GM23248 (cell line): ENCODE measurements at regions not wholly inside any gene's neighbourhood (a gene's known extent, or its start where the extent isn't known, plus 50 kb on each side); places are given as distances from the start of the nearest gene placed in this dataset.

Experiments used
- EZH2 ChIP-seq: fragments of 200-600 bp; sonication (generic); IDR thresholded peaks from 2 replicates; pipeline ENCODE4 v1.6.1; 2018; ENCODE audit warnings: antibody characterized with exemption, mild to moderate bottlenecking; ENCODE audit not compliant: insufficient read depth, poor library complexity, severe bottlenecking
- EZH2phosphoT487 ChIP-seq: fragments of 200-600 bp; sonication (generic); IDR thresholded peaks from 2 replicates; pipeline ENCODE4 v1.6.1; 2018; ENCODE audit warnings: antibody characterized with exemption, moderate library complexity, mild to moderate bottlenecking, low read depth; ENCODE audit not compliant: insufficient read depth

DNA sequence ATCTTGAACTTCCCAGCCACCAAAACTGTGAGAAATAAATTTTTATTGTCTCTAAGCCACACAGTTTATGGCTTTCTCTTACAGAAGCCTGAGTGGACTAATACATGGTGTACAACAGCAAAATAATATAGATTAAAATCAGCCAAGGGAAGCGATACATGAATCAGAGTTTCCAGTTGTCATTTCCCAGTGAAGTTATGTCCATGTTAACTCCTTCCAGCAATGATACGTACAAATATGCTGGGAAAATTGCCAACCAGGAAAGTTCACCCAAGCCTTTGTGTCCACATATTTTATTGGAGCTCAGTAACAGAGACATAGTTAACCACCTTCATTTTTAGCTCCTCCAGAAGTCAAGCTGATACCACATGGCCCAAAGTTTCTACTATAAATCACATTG, 280.9 kb upstream of the KCNMB2 start:
- no peak for TF ChIP-seq EZH2phosphoT487
- TF ChIP-seq EZH2: no peak
